OCI-LY7 (cell line): ENCODE measurements at regions not wholly inside any gene's neighbourhood (a gene's known extent, or its start where the extent isn't known, plus 50 kb on each side); places are given as distances from the start of the nearest gene placed in this dataset.

Experiments
- EZH2phosphoT487 ChIP-seq: fragments of 200-600 bp; sonication (generic); IDR thresholded peaks from 2 replicates; pipeline ENCODE4 v1.6.1; 2018; ENCODE audit warnings: low read depth, borderline replicate concordance, mild to moderate bottlenecking, mixed run types, antibody characterized with exemption, low read length, moderate library complexity, mixed read lengths
- TF ChIP-seq, protein P1 (sequence below): fragments of 200-600 bp; sonication (generic); conservative IDR thresholded peaks from 2 replicates; pipeline ENCODE4 v1.5.1; 2014; ENCODE audit warnings: mild to moderate bottlenecking, antibody characterized with exemption, low read length, moderate library complexity, mixed read lengths

DNA sequence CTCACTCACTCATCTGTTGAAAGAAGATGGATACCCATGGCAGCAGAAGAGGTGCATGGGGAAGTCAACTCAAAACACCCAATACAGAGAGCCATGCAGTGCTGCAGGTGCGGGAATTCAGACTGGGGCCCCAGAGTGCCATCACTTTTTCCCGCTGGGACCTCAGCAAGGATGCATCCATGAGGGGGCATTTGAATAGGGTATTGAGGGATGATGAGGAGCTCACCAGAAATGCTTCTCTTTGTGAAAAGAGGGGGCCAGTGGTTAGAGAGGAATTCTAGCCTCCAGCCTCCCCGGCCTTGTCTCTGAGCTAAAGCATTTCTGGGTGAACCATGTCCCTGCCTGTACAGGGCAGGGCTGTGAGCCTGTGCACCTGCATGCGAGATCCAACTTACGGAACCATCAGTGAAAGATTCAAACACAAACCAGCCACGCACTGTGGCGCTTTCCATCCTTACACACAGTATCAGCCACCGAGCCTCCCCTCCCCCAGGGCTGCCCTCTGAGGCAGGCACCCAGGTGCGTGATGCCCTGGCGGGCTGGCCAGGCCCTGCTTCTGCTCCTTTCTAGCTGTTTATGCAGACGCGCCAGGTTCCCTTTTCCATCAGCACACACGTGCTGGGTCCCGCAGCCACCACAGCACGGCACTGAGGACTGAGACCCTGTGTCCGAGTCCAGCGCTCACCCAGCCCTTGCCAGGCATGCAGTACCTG, 1177.2 kb downstream of the BRD1 start:
- TF ChIP-seq, protein P1, sequence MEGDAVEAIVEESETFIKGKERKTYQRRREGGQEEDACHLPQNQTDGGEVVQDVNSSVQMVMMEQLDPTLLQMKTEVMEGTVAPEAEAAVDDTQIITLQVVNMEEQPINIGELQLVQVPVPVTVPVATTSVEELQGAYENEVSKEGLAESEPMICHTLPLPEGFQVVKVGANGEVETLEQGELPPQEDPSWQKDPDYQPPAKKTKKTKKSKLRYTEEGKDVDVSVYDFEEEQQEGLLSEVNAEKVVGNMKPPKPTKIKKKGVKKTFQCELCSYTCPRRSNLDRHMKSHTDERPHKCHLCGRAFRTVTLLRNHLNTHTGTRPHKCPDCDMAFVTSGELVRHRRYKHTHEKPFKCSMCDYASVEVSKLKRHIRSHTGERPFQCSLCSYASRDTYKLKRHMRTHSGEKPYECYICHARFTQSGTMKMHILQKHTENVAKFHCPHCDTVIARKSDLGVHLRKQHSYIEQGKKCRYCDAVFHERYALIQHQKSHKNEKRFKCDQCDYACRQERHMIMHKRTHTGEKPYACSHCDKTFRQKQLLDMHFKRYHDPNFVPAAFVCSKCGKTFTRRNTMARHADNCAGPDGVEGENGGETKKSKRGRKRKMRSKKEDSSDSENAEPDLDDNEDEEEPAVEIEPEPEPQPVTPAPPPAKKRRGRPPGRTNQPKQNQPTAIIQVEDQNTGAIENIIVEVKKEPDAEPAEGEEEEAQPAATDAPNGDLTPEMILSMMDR, result no peak
- no peak for TF ChIP-seq EZH2phosphoT487
